ENCODE measurements at regions not wholly inside any gene's neighbourhood (a gene's known extent, or its start where the extent isn't known, plus 50 kb on each side); places are given as distances from the start of the nearest gene placed in this dataset.
"Not testable (repeated sequence)": the region's sequence is repeated elsewhere in the genome, so short reads cannot be mapped to it uniquely, and the experiment has no call there.

DNA sequence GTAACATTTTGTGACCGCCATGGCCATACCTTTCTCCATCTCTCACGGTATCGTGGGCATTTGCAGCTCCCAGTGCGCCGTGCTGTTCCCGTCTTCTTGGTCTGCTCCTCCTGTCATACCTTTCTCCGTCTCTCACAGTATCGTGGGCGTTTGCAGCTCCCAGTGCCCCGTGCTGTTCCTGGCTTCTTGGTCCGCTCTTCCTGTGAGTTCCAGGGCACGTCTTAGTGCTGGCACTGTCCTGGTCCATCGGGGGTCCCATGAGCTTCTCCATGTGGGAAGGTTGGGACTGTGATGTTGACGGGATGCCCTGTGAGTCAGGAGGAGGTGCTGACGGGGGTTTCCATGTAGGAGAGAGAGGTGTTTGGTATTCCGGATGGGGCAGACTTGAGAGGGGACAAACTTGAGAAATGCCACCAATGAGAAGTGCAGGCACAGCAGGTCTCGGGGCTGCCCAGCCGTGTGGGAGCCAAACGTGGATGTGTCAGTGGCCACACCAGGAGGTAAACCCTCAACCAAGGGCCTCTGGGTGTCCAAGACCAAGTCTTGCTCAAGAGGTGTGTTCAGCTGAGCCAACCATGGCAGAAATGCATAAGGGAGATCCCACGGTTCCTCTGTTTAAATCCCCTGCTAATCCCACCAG is 84.7 kb upstream of the TNK2 start:
- not testable (repeated sequence) for TF ChIP-seq POLR2AphosphoS5, POLR2A (IDR thresholded peaks at IDR 0.05; ENCODE audit: low read depth, low read length)

Measured in GM12892 (cell line).